Retinal pigment epithelial cell (primary cell): ENCODE measurements at regions not wholly inside any gene's neighbourhood (a gene's known extent, or its start where the extent isn't known, plus 50 kb on each side); places are given as distances from the start of the nearest gene placed in this dataset.

Experiments
- DNase-seq: peaks from one replicate; pipeline ENCODE4 v3.0.0-alpha.2; 2010; ENCODE audit warnings: low read depth
- H3K4me3 ChIP-seq: 2 replicates; pipeline ENCODE4 v1.5.1; 2011; ENCODE audit warnings: mild to moderate bottlenecking, low read length, control low read depth, moderate library complexity
- CTCF ChIP-seq: conservative IDR thresholded peaks from 2 replicates; pipeline ENCODE4 v1.5.1; 2011; ENCODE audit warnings: low read depth, low read length, control low read depth, inconsistent platforms

- TF ChIP-seq CTCF: no peak
- no peak overlapping the region for H3K4me3 ChIP-seq
- DNase-seq: no peak
Measured at GRCh38 chr7:85520175-85520574, 333.3 kb upstream of the SEMA3D start.

- DNase-seq: no peak
- TF ChIP-seq CTCF: no peak
- no peak overlapping the region for H3K4me3 ChIP-seq
Measured at GRCh38 chr7:85516675-85517074, 329.8 kb upstream of the SEMA3D start.

- DNase-seq: no peak
- no peak overlapping the region for H3K4me3 ChIP-seq
- no peak for TF ChIP-seq CTCF
Measured at GRCh38 chr7:85512790-85513189, 325.9 kb upstream of the SEMA3D start.

- DNase-seq: no peak
- no peak overlapping the region for H3K4me3 ChIP-seq
- TF ChIP-seq CTCF: no peak
Measured at GRCh38 chr7:85510287-85510686, 323.4 kb upstream of the SEMA3D start.

GRCh38 chr7:85509476-85509875 lies 322.6 kb upstream of the SEMA3D start:
- no peak for DNase-seq
- no peak overlapping the region for H3K4me3 ChIP-seq
- TF ChIP-seq CTCF: no peak

- no peak for TF ChIP-seq CTCF
- no peak for DNase-seq
- no peak overlapping the region for H3K4me3 ChIP-seq
Measured at GRCh38 chr7:85508642-85509410, 322.0 kb upstream of the SEMA3D start.

- no peak overlapping the region for H3K4me3 ChIP-seq
- DNase-seq: peak; percentile 41
- TF ChIP-seq CTCF: no peak
Measured at GRCh38 chr7:85498031-85498430, 311.2 kb upstream of the SEMA3D start.
